HUES48 (cell line): ENCODE measurements at regions not wholly inside any gene's neighbourhood (a gene's known extent, or its start where the extent isn't known, plus 50 kb on each side); places are given as distances from the start of the nearest gene placed in this dataset.

Experiments used
- H3K27ac ChIP-seq: one replicate; pipeline ENCODE4 v1.7.0; 2013; ENCODE audit warnings: low read depth, low read length, inconsistent platforms
- H3K27me3 ChIP-seq: 2 replicates; pipeline ENCODE4 v1.6.1; 2013; ENCODE audit warnings: mild to moderate bottlenecking, low read length; ENCODE audit not compliant: control insufficient read depth, insufficient read depth
- H3K36me3 ChIP-seq: 2 replicates; pipeline ENCODE4 v1.6.1; 2013; ENCODE audit warnings: low read length; ENCODE audit not compliant: control insufficient read depth, insufficient read depth
- H3K4me1 ChIP-seq: 2 replicates; pipeline ENCODE4 v1.6.1; 2013; ENCODE audit warnings: mild to moderate bottlenecking, low read length; ENCODE audit not compliant: control insufficient read depth, insufficient read depth
- H3K4me3 ChIP-seq: 2 replicates; pipeline ENCODE4 v1.5.1; 2013; ENCODE audit warnings: mild to moderate bottlenecking, low read depth, low read length
- H3K9ac ChIP-seq: 2 replicates; pipeline ENCODE4 v1.6.1; 2013; ENCODE audit warnings: mild to moderate bottlenecking, low read depth, low read length, moderate library complexity
- H3K9me3 ChIP-seq: 2 replicates; pipeline ENCODE4 v1.6.1; 2013; ENCODE audit warnings: low read length; ENCODE audit not compliant: control insufficient read depth, insufficient read depth

DNA sequence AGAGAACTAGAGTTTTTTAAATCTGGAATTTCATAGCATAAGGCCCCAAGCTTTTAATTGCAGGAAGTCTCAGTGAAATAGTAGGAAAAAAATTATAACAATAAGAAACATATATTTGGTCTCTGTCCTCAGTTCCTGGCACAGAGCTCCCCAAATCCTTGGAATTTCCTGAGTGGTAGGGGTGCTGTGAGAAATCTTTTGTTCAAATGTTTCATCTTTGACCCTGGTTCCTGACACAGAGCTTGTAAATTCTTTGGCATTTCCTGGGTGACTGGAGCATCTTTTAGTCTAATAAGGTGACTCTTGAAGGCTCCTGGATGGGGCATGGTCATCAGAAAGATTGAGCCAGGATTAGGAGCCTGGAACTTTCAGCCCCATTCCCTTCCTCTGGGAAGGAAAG is 225.7 kb upstream of the AJAP1 start:
- Histone ChIP-seq H3K9me3 (peaks cover 92% of the 10 kb centered on the region), H3K36me3 (no peaks in the 10 kb centered on the region), H3K4me3 (no peak overlapping the region), H3K9ac (no peak overlapping the region), H3K27me3 (no peaks in the 10 kb centered on the region), H3K27ac (no peak overlapping the region), H3K4me1 (no peaks in the 10 kb centered on the region)

DNA sequence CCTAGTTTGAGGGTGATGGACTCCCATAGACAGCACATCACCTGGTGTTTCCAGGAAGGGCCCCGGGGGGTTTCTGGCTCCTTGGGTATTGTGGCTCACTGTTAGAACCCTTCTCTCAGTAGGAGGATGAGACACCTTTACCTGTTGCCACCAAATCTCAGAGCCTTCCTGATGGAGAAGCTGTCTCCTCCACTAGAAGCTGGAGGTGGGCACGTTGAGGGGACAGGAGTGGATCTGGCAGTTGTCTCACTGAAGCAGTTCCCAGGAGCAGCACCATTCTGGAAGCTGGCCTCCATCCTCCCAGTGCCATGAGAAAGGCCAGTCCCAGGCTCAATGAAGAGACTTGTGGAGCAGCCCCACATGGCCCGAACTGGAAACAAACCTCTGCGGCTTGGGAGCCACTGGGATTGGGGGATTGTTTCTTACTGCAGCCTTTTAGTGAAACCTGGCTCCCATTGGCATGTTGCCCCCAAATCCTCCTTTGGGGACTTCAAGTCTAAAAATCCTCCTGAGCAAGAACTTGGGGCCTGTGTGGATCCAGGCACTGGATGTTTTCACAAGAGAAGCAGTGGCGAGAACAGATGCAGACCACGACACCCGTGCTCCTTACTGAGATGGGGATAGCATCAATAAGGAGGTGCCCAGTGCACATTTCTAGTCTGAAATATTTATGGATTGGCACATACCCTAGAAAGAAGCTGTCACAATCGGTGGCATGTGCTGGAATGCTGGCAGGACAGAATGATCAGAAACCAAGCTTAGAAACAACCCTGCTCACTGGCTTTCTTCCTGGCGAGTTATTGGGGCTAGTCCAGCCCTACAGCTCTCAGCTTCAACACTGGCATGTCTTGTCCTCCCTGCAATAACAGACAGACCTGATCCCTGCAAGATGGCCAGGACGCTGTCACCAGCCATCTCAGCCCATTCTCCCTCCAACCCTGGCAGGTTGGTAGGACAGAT is 223.7 kb upstream of the AJAP1 start:
- Histone ChIP-seq H3K27ac (no peak overlapping the region), H3K4me3 (no peak overlapping the region), H3K9me3 (peaks cover 93% of the 10 kb centered on the region), H3K27me3 (no peaks in the 10 kb centered on the region), H3K4me1 (no peaks in the 10 kb centered on the region), H3K9ac (no peak overlapping the region), H3K36me3 (no peaks in the 10 kb centered on the region)

DNA sequence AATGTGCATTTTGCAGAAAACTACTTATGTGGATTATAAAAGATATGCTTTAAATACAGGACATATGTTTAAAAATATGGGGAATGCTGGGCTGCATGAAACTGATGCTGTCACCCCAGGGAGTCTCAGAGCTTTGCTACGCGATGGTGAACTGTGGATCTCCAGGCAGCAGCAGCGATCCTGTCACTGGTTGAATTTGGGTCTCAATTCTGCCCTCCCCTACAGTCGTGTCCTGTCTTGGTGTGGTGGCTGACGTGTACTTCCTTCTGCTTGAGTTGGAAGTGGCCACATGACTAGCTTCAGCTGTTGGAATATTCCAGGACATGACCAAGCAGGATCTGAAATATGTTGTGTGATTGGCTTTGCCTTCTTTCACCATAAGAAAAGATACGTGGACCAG is 222.9 kb upstream of the AJAP1 start:
- Histone ChIP-seq H3K27ac (no peak overlapping the region), H3K9ac (no peak overlapping the region), H3K4me3 (no peak overlapping the region), H3K4me1 (no peaks in the 10 kb centered on the region), H3K9me3 (peaks cover 95% of the 10 kb centered on the region), H3K27me3 (no peaks in the 10 kb centered on the region), H3K36me3 (no peaks in the 10 kb centered on the region)

DNA sequence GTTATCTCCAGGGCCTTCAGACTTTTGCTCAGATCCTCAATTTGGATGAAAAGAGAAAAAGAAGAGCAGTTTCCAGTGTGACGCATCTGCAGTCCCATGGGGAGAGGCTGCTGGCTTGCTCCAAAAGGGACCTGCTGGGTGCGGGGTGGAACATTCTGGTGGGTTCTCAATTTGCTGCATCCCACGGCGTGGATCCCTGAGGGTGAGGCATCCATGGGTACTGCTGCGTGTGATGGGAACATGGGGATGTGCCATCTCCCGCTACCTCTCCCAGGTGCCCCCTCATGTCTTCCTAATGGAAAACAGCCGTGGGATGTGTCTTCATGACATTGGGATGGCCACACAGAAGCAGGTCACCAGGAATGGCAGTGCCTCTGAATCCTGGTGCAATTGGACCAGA is 221.3 kb upstream of the AJAP1 start:
- H3K36me3 ChIP-seq, result no peaks in the 10 kb centered on the region
- H3K27ac ChIP-seq, result no peak overlapping the region
- H3K4me3 ChIP-seq, result no peak overlapping the region
- peaks cover 93% of the 10 kb centered on the region for H3K9me3 ChIP-seq
- H3K4me1 ChIP-seq, result no peaks in the 10 kb centered on the region
- no peaks in the 10 kb centered on the region for H3K27me3 ChIP-seq
- no peak overlapping the region for H3K9ac ChIP-seq

DNA sequence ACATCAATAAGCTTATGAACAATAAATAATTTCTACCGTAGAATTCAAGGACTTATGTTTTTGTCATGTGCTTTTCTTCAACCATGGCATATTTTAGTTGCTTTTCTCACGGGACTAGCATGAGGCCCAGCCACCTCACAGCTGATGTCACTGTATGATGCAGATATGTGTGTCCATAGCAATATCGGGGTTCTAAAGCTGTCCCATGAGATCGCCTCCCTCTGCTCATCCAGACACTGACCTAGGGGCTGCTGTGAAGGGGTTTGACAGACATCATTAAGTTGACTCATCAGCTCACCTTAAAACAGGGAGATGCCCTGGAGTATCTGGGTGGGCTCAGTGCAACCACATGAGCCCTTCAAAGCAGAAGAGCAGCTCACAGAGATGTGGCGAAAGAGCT is 210.3 kb upstream of the AJAP1 start:
- H3K9ac ChIP-seq, result no peak overlapping the region
- H3K4me3 ChIP-seq, result no peak overlapping the region
- H3K4me1 ChIP-seq, result no peaks in the 10 kb centered on the region
- no peaks in the 10 kb centered on the region for H3K27me3 ChIP-seq
- no peak overlapping the region for H3K27ac ChIP-seq
- no peaks in the 10 kb centered on the region for H3K36me3 ChIP-seq
- H3K9me3 ChIP-seq, result peaks cover 94% of the 10 kb centered on the region

DNA sequence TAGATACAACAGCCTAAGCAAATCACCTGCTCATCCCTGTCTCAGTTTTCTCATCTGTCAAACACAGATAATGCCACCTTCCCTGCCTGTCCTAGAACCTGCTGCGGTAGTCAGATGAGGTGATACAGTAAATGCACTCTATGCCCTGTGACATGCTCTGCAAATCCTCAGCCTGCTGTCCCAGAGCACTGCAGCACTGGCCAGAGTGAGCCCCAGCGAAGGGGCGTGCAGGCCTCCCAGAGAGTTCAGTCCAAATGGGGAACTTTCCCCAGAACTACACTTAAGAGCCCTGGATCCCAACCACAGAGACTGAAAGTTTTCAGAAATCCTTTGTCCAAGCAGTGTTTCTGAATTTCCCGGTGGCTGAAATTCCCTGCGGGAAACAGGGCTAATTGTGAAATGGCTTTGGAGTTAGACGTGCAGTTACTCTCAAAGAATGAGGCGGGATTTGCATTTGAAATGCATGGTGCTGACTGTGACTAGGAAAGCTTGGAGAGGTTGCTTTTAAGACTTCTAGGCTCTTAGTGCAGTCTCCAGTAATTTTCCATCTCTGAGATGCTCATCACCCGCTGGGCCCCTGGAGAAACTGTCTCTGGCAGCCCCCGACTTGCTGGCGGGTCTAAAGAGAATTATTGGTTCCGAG is 206.5 kb upstream of the AJAP1 start:
- H3K36me3 ChIP-seq, result no peaks in the 10 kb centered on the region
- H3K27ac ChIP-seq, result peak overlapping the region; percentile 43
- peaks cover 92% of the 10 kb centered on the region for H3K9me3 ChIP-seq
- H3K4me3 ChIP-seq, result no peak overlapping the region
- no peaks in the 10 kb centered on the region for H3K4me1 ChIP-seq
- no peak overlapping the region for H3K9ac ChIP-seq
- no peaks in the 10 kb centered on the region for H3K27me3 ChIP-seq

DNA sequence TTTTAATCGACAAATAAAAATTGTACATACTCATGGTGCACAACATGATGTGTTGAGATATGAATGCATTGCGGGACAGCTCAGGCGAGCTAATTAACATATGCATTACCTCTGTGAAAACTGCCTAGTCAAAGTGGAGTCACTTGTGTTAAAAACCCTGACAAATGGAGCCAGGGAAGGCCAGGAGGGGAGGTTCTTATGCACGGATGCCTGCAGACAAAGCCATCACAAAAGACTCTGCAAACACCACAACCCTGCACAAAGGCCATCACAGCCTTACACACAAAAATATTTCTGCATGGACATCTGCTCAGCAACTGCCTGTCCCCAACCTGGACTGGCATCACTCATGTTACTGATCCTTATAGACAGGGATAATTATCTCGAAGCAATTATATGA is 204.4 kb upstream of the AJAP1 start:
- no peak overlapping the region for H3K4me3 ChIP-seq
- no peaks in the 10 kb centered on the region for H3K27me3 ChIP-seq
- H3K27ac ChIP-seq, result no peak overlapping the region
- no peaks in the 10 kb centered on the region for H3K36me3 ChIP-seq
- no peak overlapping the region for H3K9ac ChIP-seq
- H3K9me3 ChIP-seq, result peaks cover 90% of the 10 kb centered on the region
- no peaks in the 10 kb centered on the region for H3K4me1 ChIP-seq

DNA sequence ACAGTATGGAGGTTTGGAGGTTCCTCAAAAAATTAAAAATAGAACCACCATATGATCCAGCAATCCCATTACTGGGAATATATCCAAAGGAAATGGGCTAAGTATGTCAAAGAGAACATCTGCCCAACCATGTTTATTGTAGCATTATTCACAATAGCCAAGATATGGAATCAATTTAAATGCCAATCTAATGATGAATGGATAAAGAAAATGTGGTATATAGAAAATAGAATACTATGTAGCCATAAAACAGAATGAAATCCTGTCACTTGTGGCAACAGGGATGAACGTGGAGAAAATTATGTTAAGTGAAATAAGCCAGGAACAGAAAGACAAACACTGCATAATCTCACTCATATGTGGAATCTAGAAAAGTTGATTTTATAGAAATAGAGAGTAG is 201.7 kb upstream of the AJAP1 start:
- Histone ChIP-seq H3K36me3 (no peaks in the 10 kb centered on the region), H3K4me1 (no peaks in the 10 kb centered on the region), H3K9ac (no peak overlapping the region), H3K27me3 (no peaks in the 10 kb centered on the region), H3K4me3 (no peak overlapping the region), H3K9me3 (peaks cover 86% of the 10 kb centered on the region), H3K27ac (no peak overlapping the region)

DNA sequence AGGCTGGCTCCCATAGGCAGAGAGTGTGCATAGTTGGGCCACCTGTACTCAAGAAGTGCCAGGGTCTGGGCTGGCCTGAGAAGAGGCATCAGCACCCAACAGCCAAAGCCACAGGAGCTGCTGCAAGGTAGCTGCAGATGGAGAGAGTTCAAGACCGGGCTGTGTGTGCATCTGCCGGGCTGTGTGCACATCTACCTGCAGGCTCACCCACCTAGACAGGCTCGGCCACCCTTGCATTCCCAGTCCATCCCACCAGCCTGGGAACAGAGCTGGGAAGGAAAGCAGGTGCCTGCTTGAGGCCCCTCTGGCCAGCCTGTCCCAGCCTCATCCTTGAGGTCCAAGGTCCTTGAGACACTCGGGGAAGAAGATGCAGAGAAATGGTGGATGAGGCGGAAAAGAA is 194.4 kb upstream of the AJAP1 start:
- no peak overlapping the region for H3K27ac ChIP-seq
- H3K36me3 ChIP-seq, result no peaks in the 10 kb centered on the region
- H3K27me3 ChIP-seq, result no peaks in the 10 kb centered on the region
- H3K4me3 ChIP-seq, result no peak overlapping the region
- peaks cover 93% of the 10 kb centered on the region for H3K9me3 ChIP-seq
- no peak overlapping the region for H3K9ac ChIP-seq
- no peaks in the 10 kb centered on the region for H3K4me1 ChIP-seq

DNA sequence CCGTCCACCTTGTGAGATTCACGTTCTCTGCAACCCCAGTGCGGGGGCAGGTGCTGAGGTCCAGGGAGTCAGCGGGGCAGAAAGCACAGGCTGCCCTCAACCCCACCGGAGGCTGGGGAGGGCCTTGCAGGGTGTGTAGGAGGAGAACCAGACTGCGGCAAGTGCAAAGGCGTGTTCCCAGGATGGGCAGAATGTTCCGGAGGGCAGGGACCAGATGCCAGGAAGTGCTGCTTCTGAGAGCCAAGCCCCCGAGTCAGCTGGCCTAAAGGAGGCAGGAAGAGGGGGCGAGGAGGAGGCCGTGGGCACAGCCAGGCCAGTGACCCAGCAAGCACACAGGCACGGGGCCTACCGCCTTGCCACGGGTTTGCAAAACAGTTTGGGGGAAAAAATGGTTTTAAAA is 193.8 kb upstream of the AJAP1 start:
- Histone ChIP-seq H3K27me3 (no peaks in the 10 kb centered on the region), H3K4me1 (no peaks in the 10 kb centered on the region), H3K9me3 (peaks cover 90% of the 10 kb centered on the region), H3K9ac (no peak overlapping the region), H3K27ac (no peak overlapping the region), H3K4me3 (no peak overlapping the region), H3K36me3 (no peaks in the 10 kb centered on the region)

DNA sequence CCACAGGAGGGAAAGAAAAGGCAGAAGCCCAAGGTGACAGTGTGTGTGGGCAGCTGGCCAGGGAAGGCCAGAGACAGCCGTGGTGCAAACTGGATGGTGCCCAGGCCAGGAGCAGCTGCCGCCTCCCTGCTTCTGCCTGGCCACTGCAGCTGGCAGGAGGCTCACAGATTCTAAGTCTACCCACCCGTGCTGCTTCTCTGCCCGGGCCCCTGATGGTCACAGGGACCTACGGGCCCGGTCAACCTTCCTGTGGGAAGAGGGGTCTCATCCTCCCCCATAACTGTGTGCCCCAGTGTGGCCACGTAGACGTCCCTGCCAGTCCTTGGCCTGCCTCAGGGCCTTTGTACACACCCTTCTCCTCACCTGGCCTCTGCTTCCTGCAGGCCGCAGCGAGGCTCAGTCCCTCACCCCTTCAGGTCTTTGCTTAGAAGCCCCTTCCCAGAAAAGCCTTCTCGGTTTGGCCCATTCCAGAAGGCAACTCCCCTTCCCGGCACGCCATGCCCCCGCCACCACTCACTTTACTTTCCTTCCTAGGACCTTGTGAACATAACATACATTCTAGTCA is 192.6 kb upstream of the AJAP1 start:
- no peak overlapping the region for H3K27ac ChIP-seq
- H3K27me3 ChIP-seq, result no peaks in the 10 kb centered on the region

More for the DNA sequence above, 192.6 kb upstream of the AJAP1 start:
- Histone ChIP-seq H3K4me3 (no peak overlapping the region), H3K36me3 (no peaks in the 10 kb centered on the region), H3K9ac (no peak overlapping the region), H3K9me3 (peaks cover 90% of the 10 kb centered on the region), H3K4me1 (no peaks in the 10 kb centered on the region)
